ENCODE measurements at regions not wholly inside any gene's neighbourhood (a gene's known extent, or its start where the extent isn't known, plus 50 kb on each side); places are given as distances from the start of the nearest gene placed in this dataset.

GRCh38 chr1:203926025-203926540, 64.7 kb downstream of the SNRPE start:
- TF ChIP-seq CTCF (IDR thresholded peaks at IDR 0.05; ENCODE audit: low read depth, low read length) (no peak), POLR2A (IDR thresholded peaks at IDR 0.05; ENCODE audit: extremely low read depth, insufficient read length) (no peak)
